ENCODE measurements at regions not wholly inside any gene's neighbourhood (a gene's known extent, or its start where the extent isn't known, plus 50 kb on each side); places are given as distances from the start of the nearest gene placed in this dataset.

GRCh38 chr3:25246913-25247312 is 181.2 kb upstream of the RARB start:
- Histone ChIP-seq H3K9ac (ENCODE audit: low read length) (no peak overlapping the region), H2AFZ (ENCODE audit: low read depth, low read length) (no peak overlapping the region), H3F3A (ENCODE audit: insufficient read depth, low read length, poor library complexity, severe bottlenecking) (no peaks in the 10 kb centered on the region), H3K79me2 (replicated peaks; ENCODE audit: insufficient read depth, low read length) (no peaks in the 10 kb centered on the region), H3K36me3 (ENCODE audit: insufficient read depth, low read length) (no peaks in the 10 kb centered on the region), H3K4me2 (ENCODE audit: low read length) (no peak overlapping the region), H3K27me3 (ENCODE audit: insufficient read depth, low read depth, low read length) (no peaks in the 10 kb centered on the region), H3K27ac (ENCODE audit: low read length) (no peak overlapping the region), H3K9me3 (ENCODE audit: low read length) (peaks cover 8% of the 10 kb centered on the region), H3K4me3 (ENCODE audit: low read length) (no peak overlapping the region), H3K9me2 (ENCODE audit: insufficient read depth, low read length) (no peaks in the 10 kb centered on the region), H4K20me1 (ENCODE audit: insufficient read depth) (no peaks in the 10 kb centered on the region)
- no peak for TF ChIP-seq EP300 (conservative IDR thresholded peaks at IDR 0.05; ENCODE audit: poor library complexity, severe bottlenecking)
- TF ChIP-seq SMC3 (conservative IDR thresholded peaks at IDR 0.05; ENCODE audit: poor library complexity) = no peak
- TF ChIP-seq EZH2 (IDR thresholded peaks at IDR 0.05; ENCODE audit: borderline replicate concordance, insufficient read depth, low read length, poor library complexity, severe bottlenecking) = no peak
- no peak for TF ChIP-seq RAD21 (conservative IDR thresholded peaks at IDR 0.05)
- TF ChIP-seq POLR2AphosphoS5 (IDR thresholded peaks at IDR 0.05) = no peak
- no peak for TF ChIP-seq MXI1 (conservative IDR thresholded peaks at IDR 0.05; ENCODE audit: poor library complexity, severe bottlenecking)
- TF ChIP-seq CTCF (IDR thresholded peaks at IDR 0.05; ENCODE audit: poor library complexity, severe bottlenecking) = no peak
- no peak for TF ChIP-seq TAF1 (IDR thresholded peaks at IDR 0.05; ENCODE audit: low read depth)
- TF ChIP-seq REST (IDR thresholded peaks at IDR 0.05; ENCODE audit: borderline replicate concordance) = no peak

- Histone ChIP-seq H3K4me3 (ENCODE audit: low read length) (no peak overlapping the region), H3F3A (ENCODE audit: insufficient read depth, low read length, poor library complexity, severe bottlenecking) (no peaks in the 10 kb centered on the region), H3K9ac (ENCODE audit: low read length) (no peak overlapping the region), H3K27ac (ENCODE audit: low read length) (no peak overlapping the region), H4K20me1 (ENCODE audit: insufficient read depth) (no peaks in the 10 kb centered on the region), H2AFZ (ENCODE audit: low read depth, low read length) (no peak overlapping the region), H3K9me2 (ENCODE audit: insufficient read depth, low read length) (no peaks in the 10 kb centered on the region), H3K9me3 (ENCODE audit: low read length) (peaks cover 8% of the 10 kb centered on the region), H3K36me3 (ENCODE audit: insufficient read depth, low read length) (no peaks in the 10 kb centered on the region), H3K4me2 (ENCODE audit: low read length) (no peak overlapping the region), H3K79me2 (replicated peaks; ENCODE audit: insufficient read depth, low read length) (no peaks in the 10 kb centered on the region), H3K27me3 (ENCODE audit: insufficient read depth, low read depth, low read length) (no peaks in the 10 kb centered on the region)
- TF ChIP-seq SMC3 (conservative IDR thresholded peaks at IDR 0.05; ENCODE audit: poor library complexity) (no peak), POLR2AphosphoS5 (IDR thresholded peaks at IDR 0.05) (no peak), MXI1 (conservative IDR thresholded peaks at IDR 0.05; ENCODE audit: poor library complexity, severe bottlenecking) (no peak)
Measured at GRCh38 chr3:25252291-25252690, 175.8 kb upstream of the RARB start.

GRCh38 chr3:25257026-25257425 is 171.0 kb upstream of the RARB start:
- Histone ChIP-seq H3K9ac (ENCODE audit: low read length) (no peak overlapping the region), H4K20me1 (ENCODE audit: insufficient read depth) (no peaks in the 10 kb centered on the region), H3K4me3 (ENCODE audit: low read length) (no peak overlapping the region), H2AFZ (ENCODE audit: low read depth, low read length) (no peak overlapping the region), H3K4me2 (ENCODE audit: low read length) (no peak overlapping the region), H3K27ac (ENCODE audit: low read length) (no peak overlapping the region), H3K36me3 (ENCODE audit: insufficient read depth, low read length) (no peaks in the 10 kb centered on the region), H3K79me2 (replicated peaks; ENCODE audit: insufficient read depth, low read length) (no peaks in the 10 kb centered on the region), H3K9me3 (ENCODE audit: low read length) (no peaks in the 10 kb centered on the region), H3K27me3 (ENCODE audit: insufficient read depth, low read depth, low read length) (no peaks in the 10 kb centered on the region), H3F3A (ENCODE audit: insufficient read depth, low read length, poor library complexity, severe bottlenecking) (no peaks in the 10 kb centered on the region), H3K9me2 (ENCODE audit: insufficient read depth, low read length) (no peaks in the 10 kb centered on the region)
- TF ChIP-seq POLR2AphosphoS5 (IDR thresholded peaks at IDR 0.05) (no peak), CTCF (IDR thresholded peaks at IDR 0.05; ENCODE audit: poor library complexity, severe bottlenecking) (no peak), RAD21 (conservative IDR thresholded peaks at IDR 0.05) (no peak), TAF1 (IDR thresholded peaks at IDR 0.05; ENCODE audit: low read depth) (no peak), MXI1 (conservative IDR thresholded peaks at IDR 0.05; ENCODE audit: poor library complexity, severe bottlenecking) (no peak), EP300 (conservative IDR thresholded peaks at IDR 0.05; ENCODE audit: poor library complexity, severe bottlenecking) (no peak), REST (IDR thresholded peaks at IDR 0.05; ENCODE audit: borderline replicate concordance) (no peak), SMC3 (conservative IDR thresholded peaks at IDR 0.05; ENCODE audit: poor library complexity) (no peak), EZH2 (IDR thresholded peaks at IDR 0.05; ENCODE audit: borderline replicate concordance, insufficient read depth, low read length, poor library complexity, severe bottlenecking) (no peak)
